ENCODE measurements at regions not wholly inside any gene's neighbourhood (a gene's known extent, or its start where the extent isn't known, plus 50 kb on each side); places are given as distances from the start of the nearest gene placed in this dataset.
"Not testable (repeated sequence)": the region's sequence is repeated elsewhere in the genome, so short reads cannot be mapped to it uniquely, and the experiment has no call there.

- no peak for DNase-seq (ENCODE audit: low read depth)
These were observed 143.4 kb upstream of the ADO start for GRCh38 chr10:62661143-62661542.

GRCh38 chr10:62662486-62662885 is 142.0 kb upstream of the ADO start:
- no peak for DNase-seq (ENCODE audit: low read depth)

GRCh38 chr10:62665771-62666170 is 138.7 kb upstream of the ADO start:
- no peak for DNase-seq (ENCODE audit: low read depth)

- no peak for DNase-seq (ENCODE audit: low read depth)
These were observed 138.2 kb upstream of the ADO start for GRCh38 chr10:62666275-62666674.

GRCh38 chr10:62669341-62669740 is 135.2 kb upstream of the ADO start:
- DNase-seq (ENCODE audit: low read depth), result no peak

GRCh38 chr10:62671104-62671503 is 133.4 kb upstream of the ADO start:
- DNase-seq (ENCODE audit: low read depth), result no peak

GRCh38 chr10:62681211-62681940 is 123.1 kb upstream of the ADO start:
- DNase-seq (ENCODE audit: low read depth), result peak; percentile 73

- DNase-seq (ENCODE audit: low read depth), result no peak
These were observed 119.6 kb upstream of the ADO start for GRCh38 chr10:62684911-62685310.

- no peak for DNase-seq (ENCODE audit: low read depth)
These were observed 117.2 kb upstream of the ADO start for GRCh38 chr10:62687230-62687748.

- DNase-seq (ENCODE audit: low read depth), result no peak
These were observed 115.4 kb upstream of the ADO start for GRCh38 chr10:62688971-62689700.

GRCh38 chr10:62689712-62690111 is 114.8 kb upstream of the ADO start:
- no peak for DNase-seq (ENCODE audit: low read depth)

- no peak for DNase-seq (ENCODE audit: low read depth)
These were observed 113.8 kb upstream of the ADO start for GRCh38 chr10:62690703-62691102.

- no peak for DNase-seq (ENCODE audit: low read depth)
These were observed 113.2 kb upstream of the ADO start for GRCh38 chr10:62691336-62691735.

GRCh38 chr10:62692085-62692484 is 112.4 kb upstream of the ADO start:
- DNase-seq (ENCODE audit: low read depth), result no peak

GRCh38 chr10:62693306-62693705 is 111.2 kb upstream of the ADO start:
- DNase-seq (ENCODE audit: low read depth), result no peak

- no peak for DNase-seq (ENCODE audit: low read depth)
These were observed 109.9 kb upstream of the ADO start for GRCh38 chr10:62694537-62695126.

- DNase-seq (ENCODE audit: low read depth), result no peak
These were observed 107.7 kb upstream of the ADO start for GRCh38 chr10:62696798-62697197.

GRCh38 chr10:62699148-62699547 is 105.4 kb upstream of the ADO start:
- DNase-seq (ENCODE audit: low read depth), result no peak

GRCh38 chr10:62704121-62704520 is 100.4 kb upstream of the ADO start:
- DNase-seq (ENCODE audit: low read depth), result not testable (repeated sequence)

GRCh38 chr10:62705789-62706188 is 98.7 kb upstream of the ADO start:
- no peak for DNase-seq (ENCODE audit: low read depth)

- DNase-seq (ENCODE audit: low read depth), result no peak
These were observed 96.7 kb upstream of the ADO start for GRCh38 chr10:62707810-62708209.

- DNase-seq (ENCODE audit: low read depth), result no peak
These were observed 96.0 kb upstream of the ADO start for GRCh38 chr10:62708569-62708968.

- no peak for DNase-seq (ENCODE audit: low read depth)
These were observed 95.3 kb upstream of the ADO start for GRCh38 chr10:62709200-62709599.

All from activated gamma-delta T cell treated with anti-CD3 and anti-CD28 coated beads, Interleukin-2, amount 50 U/mL, for 16 hours (primary cell).